Heart left ventricle (tissue), 13 donors: ENCODE measurements at regions not wholly inside any gene's neighbourhood (a gene's known extent, or its start where the extent isn't known, plus 50 kb on each side); places are given as distances from the start of the nearest gene placed in this dataset.

Source experiments
- POLR2A ChIP-seq, 2 donors: fragments of 450-650 bp; IDR thresholded peaks; one replicate each; pipeline ENCODE4 v1.6.1; 2017; ENCODE audit warnings: antibody characterized with exemption in 2 of 2, mild to moderate bottlenecking in 2 of 2, moderate library complexity in 2 of 2
- TF ChIP-seq, protein P1 (sequence below), 12 donors: fragments of 200-600 bp; sonication (generic) in 4 of 12; IDR thresholded peaks; one replicate each; pipeline versions ENCODE4 v1.5.0 to v1.8.0; 2018 to 2022; ENCODE audit warnings: antibody characterized with exemption in 12 of 12, mild to moderate bottlenecking in 5 of 12
- donor health status: ischemic (EF 13 %, LVEDD 7.1; RV severe dilation, severe dysfunction).
- donor health status: DM: no; HTN: yes; CAD: no.
- donor health status: DM: no; HTN: no; CAD: no.
- donor health status: ischemic (EF 25% LVEDD 6.9; RV normal size, moderate dysfunction).
- donor health status: ischemic (EF 25% LVEDD 5.7; RV mildly dilated, moderate dysfunction).
- donor health status: ischemic (EF 35%, LVEDD 5.7; RV mildly dilated, moderate dysfunction).
- donor health status: nonischemic (EF 11% LVEDD 7.7; RV severe dilation, severe dysfunction).
- donor health status: DM: yes; HTN: yes; CAD: no.
- donor health status: PGD.
- donor health status: ischemic (EF 29% LVEDD 5.4; RV normal size, mild dysfunction).
- donor health status: nonischemic (EF 23%, LVEDD 6.1; RV moderate dilation, normal function).

DNA sequence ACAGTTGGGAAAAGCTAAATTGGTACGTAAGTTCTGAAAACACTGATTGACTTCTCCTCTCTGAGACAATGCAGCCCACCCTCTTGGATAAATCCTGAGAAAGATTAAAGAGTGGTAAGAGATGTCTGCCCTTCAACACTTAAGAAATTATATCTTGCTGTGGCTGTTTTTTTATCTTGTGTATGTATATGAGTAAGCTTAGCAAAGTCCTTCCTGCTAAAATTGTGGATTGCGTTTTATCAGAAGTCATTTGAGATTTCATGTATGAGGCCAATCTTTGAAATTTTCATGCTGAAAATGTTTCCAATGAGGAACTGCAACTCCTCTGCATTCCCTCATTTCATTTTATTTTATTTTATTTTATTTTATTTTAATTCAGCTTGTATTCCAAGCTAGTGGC is 106.2 kb upstream of the INHBA start:
- TF ChIP-seq, protein P1, sequence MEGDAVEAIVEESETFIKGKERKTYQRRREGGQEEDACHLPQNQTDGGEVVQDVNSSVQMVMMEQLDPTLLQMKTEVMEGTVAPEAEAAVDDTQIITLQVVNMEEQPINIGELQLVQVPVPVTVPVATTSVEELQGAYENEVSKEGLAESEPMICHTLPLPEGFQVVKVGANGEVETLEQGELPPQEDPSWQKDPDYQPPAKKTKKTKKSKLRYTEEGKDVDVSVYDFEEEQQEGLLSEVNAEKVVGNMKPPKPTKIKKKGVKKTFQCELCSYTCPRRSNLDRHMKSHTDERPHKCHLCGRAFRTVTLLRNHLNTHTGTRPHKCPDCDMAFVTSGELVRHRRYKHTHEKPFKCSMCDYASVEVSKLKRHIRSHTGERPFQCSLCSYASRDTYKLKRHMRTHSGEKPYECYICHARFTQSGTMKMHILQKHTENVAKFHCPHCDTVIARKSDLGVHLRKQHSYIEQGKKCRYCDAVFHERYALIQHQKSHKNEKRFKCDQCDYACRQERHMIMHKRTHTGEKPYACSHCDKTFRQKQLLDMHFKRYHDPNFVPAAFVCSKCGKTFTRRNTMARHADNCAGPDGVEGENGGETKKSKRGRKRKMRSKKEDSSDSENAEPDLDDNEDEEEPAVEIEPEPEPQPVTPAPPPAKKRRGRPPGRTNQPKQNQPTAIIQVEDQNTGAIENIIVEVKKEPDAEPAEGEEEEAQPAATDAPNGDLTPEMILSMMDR (IDR thresholded peaks at IDR 0.05) = no peak
- no peak for TF ChIP-seq POLR2A (IDR thresholded peaks at IDR 0.05)
